ENCODE measurements at regions not wholly inside any gene's neighbourhood (a gene's known extent, or its start where the extent isn't known, plus 50 kb on each side); places are given as distances from the start of the nearest gene placed in this dataset.

GRCh38 chr4:181181331-181181730 lies 1061.9 kb upstream of the TENM3 start:
- DNase-seq (ENCODE audit: low spot score): no peak

- no peak for DNase-seq (ENCODE audit: low spot score)
Measured at GRCh38 chr4:181189751-181190150, 1053.5 kb upstream of the TENM3 start.

- no peak for DNase-seq (ENCODE audit: low spot score)
Measured at GRCh38 chr4:181193131-181193930, 1049.9 kb upstream of the TENM3 start.

GRCh38 chr4:181194096-181194495 lies 1049.1 kb upstream of the TENM3 start:
- no peak for DNase-seq (ENCODE audit: low spot score)

- no peak for DNase-seq (ENCODE audit: low spot score)
Measured at GRCh38 chr4:181200076-181200475, 1043.1 kb upstream of the TENM3 start.

- no peak for DNase-seq (ENCODE audit: low spot score)
Measured at GRCh38 chr4:181202240-181202639, 1041.0 kb upstream of the TENM3 start.

GRCh38 chr4:181204109-181204508 lies 1039.1 kb upstream of the TENM3 start:
- DNase-seq (ENCODE audit: low spot score): no peak

GRCh38 chr4:181213551-181213950 lies 1029.7 kb upstream of the TENM3 start:
- DNase-seq (ENCODE audit: low spot score): no peak

GRCh38 chr4:181216501-181216900 lies 1026.7 kb upstream of the TENM3 start:
- no peak for DNase-seq (ENCODE audit: low spot score)

GRCh38 chr4:181219783-181220416 lies 1023.3 kb upstream of the TENM3 start:
- no peak for DNase-seq (ENCODE audit: low spot score)

- no peak for DNase-seq (ENCODE audit: low spot score)
Measured at GRCh38 chr4:181224852-181225251, 1018.4 kb upstream of the TENM3 start.

- DNase-seq (ENCODE audit: low spot score): no peak
Measured at GRCh38 chr4:181225616-181226261, 1017.5 kb upstream of the TENM3 start.

- no peak for DNase-seq (ENCODE audit: low spot score)
Measured at GRCh38 chr4:181234951-181235680, 1008.1 kb upstream of the TENM3 start.

GRCh38 chr4:181245326-181245725 lies 997.9 kb upstream of the TENM3 start:
- no peak for DNase-seq (ENCODE audit: low spot score)

- no peak for DNase-seq (ENCODE audit: low spot score)
Measured at GRCh38 chr4:181249031-181249430, 994.2 kb upstream of the TENM3 start.

GRCh38 chr4:181254771-181255170 lies 988.4 kb upstream of the TENM3 start:
- DNase-seq (ENCODE audit: low spot score): no peak

GRCh38 chr4:181258569-181258968 lies 984.6 kb upstream of the TENM3 start:
- no peak for DNase-seq (ENCODE audit: low spot score)

GRCh38 chr4:181259081-181259709 lies 984.0 kb upstream of the TENM3 start:
- DNase-seq (ENCODE audit: low spot score): no peak

GRCh38 chr4:181261279-181261678 lies 981.9 kb upstream of the TENM3 start:
- DNase-seq (ENCODE audit: low spot score): no peak

GRCh38 chr4:181264893-181265292 lies 978.3 kb upstream of the TENM3 start:
- no peak for DNase-seq (ENCODE audit: low spot score)

- DNase-seq (ENCODE audit: low spot score): no peak
Measured at GRCh38 chr4:181265370-181265769, 977.8 kb upstream of the TENM3 start.

GRCh38 chr4:181271116-181271640 lies 972.0 kb upstream of the TENM3 start:
- DNase-seq (ENCODE audit: low spot score): no peak
